GM19328 (cell line): ENCODE measurements at regions not wholly inside any gene's neighbourhood (a gene's known extent, or its start where the extent isn't known, plus 50 kb on each side); places are given as distances from the start of the nearest gene placed in this dataset.

Source experiments
- ATAC-seq: cut with Tn5 transposase; IDR thresholded peaks from one replicate; pipeline ENCODE4 v1.9.1; 2021; ENCODE audit warnings: mild to moderate bottlenecking, moderate library complexity; ENCODE audit not compliant: unreplicated experiment

- no peak for ATAC-seq
These were observed 100.9 kb downstream of the TMEM18 start for GRCh38 chr2:576292-576691.

- no peak for ATAC-seq
These were observed 101.4 kb downstream of the TMEM18 start for GRCh38 chr2:575727-576236.

GRCh38 chr2:575030-575726 lies 102.0 kb downstream of the TMEM18 start:
- no peak for ATAC-seq

GRCh38 chr2:573805-574392 lies 103.3 kb downstream of the TMEM18 start:
- ATAC-seq: no peak

- no peak for ATAC-seq
These were observed 104.2 kb downstream of the TMEM18 start for GRCh38 chr2:573025-573424.

GRCh38 chr2:569681-570080 lies 107.5 kb downstream of the TMEM18 start:
- ATAC-seq: no peak

- ATAC-seq: no peak
These were observed 108.5 kb downstream of the TMEM18 start for GRCh38 chr2:568639-569235.

GRCh38 chr2:567865-568638 lies 109.2 kb downstream of the TMEM18 start:
- ATAC-seq: no peak

- no peak for ATAC-seq
These were observed 109.7 kb downstream of the TMEM18 start for GRCh38 chr2:567496-567864.

GRCh38 chr2:566379-567313 lies 110.6 kb downstream of the TMEM18 start:
- no peak for ATAC-seq

GRCh38 chr2:564471-565181 lies 112.6 kb downstream of the TMEM18 start:
- no peak for ATAC-seq

- no peak for ATAC-seq
These were observed 113.7 kb downstream of the TMEM18 start for GRCh38 chr2:563512-563911.

- no peak for ATAC-seq
These were observed 114.5 kb downstream of the TMEM18 start for GRCh38 chr2:562391-563364.

GRCh38 chr2:558879-559278 lies 118.3 kb downstream of the TMEM18 start:
- no peak for ATAC-seq

GRCh38 chr2:558302-558642 lies 118.9 kb downstream of the TMEM18 start:
- ATAC-seq: no peak

GRCh38 chr2:557635-558301 lies 119.4 kb downstream of the TMEM18 start:
- no peak for ATAC-seq

GRCh38 chr2:556485-556884 lies 120.7 kb downstream of the TMEM18 start:
- ATAC-seq: no peak
